Smooth muscle cell (in vitro differentiated cells): ENCODE measurements at regions not wholly inside any gene's neighbourhood (a gene's known extent, or its start where the extent isn't known, plus 50 kb on each side); places are given as distances from the start of the nearest gene placed in this dataset.

Experiments used
- DNase-seq: peaks from one replicate; lab custom pipeline; 2025; ENCODE audit not compliant: unreplicated experiment; lab: John Stamatoyannopoulos, UW
- H2AFZ ChIP-seq: fragments of 200-600 bp; sonication (generic); 2 replicates; pipeline ENCODE4 v1.6.0; 2016; ENCODE audit warnings: antibody characterized with exemption, low read depth, mild to moderate bottlenecking
- H3F3A ChIP-seq: fragments of 200-600 bp; sonication (generic); 2 replicates; pipeline ENCODE4 v1.6.0; 2017; ENCODE audit warnings: antibody characterized with exemption, low read depth
- H3K27ac ChIP-seq: fragments of 200-600 bp; sonication (generic); 2 replicates; pipeline ENCODE4 v1.5.1; 2016; ENCODE audit warnings: low read depth, mild to moderate bottlenecking
- H3K27me3 ChIP-seq: fragments of 200-600 bp; sonication (generic); 2 replicates; pipeline ENCODE4 v1.6.1; 2016; ENCODE audit warnings: low read depth, mild to moderate bottlenecking
- H3K36me3 ChIP-seq: fragments of 200-600 bp; sonication (generic); 2 replicates; pipeline ENCODE4 v1.5.1; 2016; ENCODE audit warnings: low read depth
- H3K4me1 ChIP-seq: fragments of 200-600 bp; sonication (generic); 2 replicates; pipeline ENCODE4 v1.5.1; 2016; ENCODE audit warnings: low read depth
- H3K4me2 ChIP-seq: fragments of 200-600 bp; sonication (generic); 2 replicates; pipeline ENCODE4 v1.6.0; 2016; ENCODE audit warnings: mild to moderate bottlenecking
- H3K4me3 ChIP-seq: fragments of 200-600 bp; sonication (generic); 2 replicates; pipeline ENCODE4 v1.5.1; 2016; ENCODE audit warnings: mild to moderate bottlenecking
- H3K79me2 ChIP-seq: fragments of 200-600 bp; sonication (generic); 2 replicates; pipeline ENCODE4 v1.6.0; 2016; ENCODE audit warnings: low read depth, mild to moderate bottlenecking
- H3K9ac ChIP-seq: fragments of 200-600 bp; sonication (generic); 2 replicates; pipeline ENCODE4 v1.6.0; 2016; ENCODE audit warnings: low read depth
- H3K9me3 ChIP-seq: fragments of 200-600 bp; sonication (generic); replicated peaks from 2 replicates; pipeline ENCODE4 v1.5.1; 2016; ENCODE audit warnings: low read depth
- H4K20me1 ChIP-seq: fragments of 200-600 bp; sonication (generic); 2 replicates; pipeline ENCODE4 v1.6.0; 2016; ENCODE audit warnings: low read depth
- CTCF ChIP-seq: fragments of 200-600 bp; sonication (generic); IDR thresholded peaks from 2 replicates; pipeline ENCODE4 v1.5.1; 2017; ENCODE audit warnings: borderline replicate concordance, mild to moderate bottlenecking, antibody characterized with exemption; ENCODE audit not compliant: insufficient read depth, poor library complexity, severe bottlenecking
- WGBS: methylation state at CpG from one replicate; pipeline ENCODE4 v1.1.7; 2016; ENCODE audit warnings: low lambda C conversion rate; 5-methylcytosine and 5-hydroxymethylcytosine counted together

GRCh38 chr3:181629029-181629428 lies 82.7 kb upstream of the SOX2 start:
- WGBS = 70% methylated on average over 1 of the region's 1 CpG
- H3K79me2 ChIP-seq = no peaks in the 10 kb centered on the region
- H3K4me1 ChIP-seq = peaks cover 8% of the 10 kb centered on the region
- H3K27me3 ChIP-seq = peaks cover 3% of the 10 kb centered on the region
- DNase-seq = no peak
- H4K20me1 ChIP-seq = no peaks in the 10 kb centered on the region
- H3K27ac ChIP-seq = no peak overlapping the region
- no peak overlapping the region for H3K4me3 ChIP-seq
- no peaks in the 10 kb centered on the region for H3K36me3 ChIP-seq
- H3F3A ChIP-seq = no peaks in the 10 kb centered on the region
- no peak overlapping the region for H2AFZ ChIP-seq
- no peak overlapping the region for H3K9ac ChIP-seq
- H3K9me3 ChIP-seq = no peaks in the 10 kb centered on the region
- TF ChIP-seq CTCF = no peak
- no peak overlapping the region for H3K4me2 ChIP-seq

- H3K27ac ChIP-seq = no peak overlapping the region
- no peaks in the 10 kb centered on the region for H4K20me1 ChIP-seq
- no peak for TF ChIP-seq CTCF
Measured at GRCh38 chr3:181628384-181628783, 83.3 kb upstream of the SOX2 start.

GRCh38 chr3:181626036-181626435 lies 85.7 kb upstream of the SOX2 start:
- H2AFZ ChIP-seq = no peak overlapping the region
- no peaks in the 10 kb centered on the region for H4K20me1 ChIP-seq
- H3K36me3 ChIP-seq = no peaks in the 10 kb centered on the region
- H3K4me2 ChIP-seq = no peak overlapping the region
- no peak for DNase-seq
- H3K27ac ChIP-seq = no peak overlapping the region
- no peaks in the 10 kb centered on the region for H3K79me2 ChIP-seq
- H3K9me3 ChIP-seq = no peaks in the 10 kb centered on the region
- 90% methylated on average over 1 of the region's 1 CpG for WGBS
- TF ChIP-seq CTCF = no peak
- H3K4me3 ChIP-seq = no peak overlapping the region
- H3K4me1 ChIP-seq = peaks cover 8% of the 10 kb centered on the region
- H3K9ac ChIP-seq = no peak overlapping the region
- H3K27me3 ChIP-seq = peaks cover 3% of the 10 kb centered on the region
- no peaks in the 10 kb centered on the region for H3F3A ChIP-seq

More at GRCh38 chr3:181628384-181628783, 83.3 kb upstream of the SOX2 start:
- H3K9ac ChIP-seq = no peak overlapping the region
- no peaks in the 10 kb centered on the region for H3K9me3 ChIP-seq
- no peaks in the 10 kb centered on the region for H3K36me3 ChIP-seq
- H3K4me3 ChIP-seq = no peak overlapping the region
- no peak for DNase-seq
- no peaks in the 10 kb centered on the region for H3K79me2 ChIP-seq
- H3K27me3 ChIP-seq = peaks cover 3% of the 10 kb centered on the region
- no peak overlapping the region for H3K4me2 ChIP-seq
- no peak overlapping the region for H2AFZ ChIP-seq
- H3F3A ChIP-seq = no peaks in the 10 kb centered on the region
- peaks cover 8% of the 10 kb centered on the region for H3K4me1 ChIP-seq

- WGBS = 61% methylated on average over 4 of the region's 4 CpGs
- no peak overlapping the region for H3K4me3 ChIP-seq
- H3K27ac ChIP-seq = no peak overlapping the region
- no peaks in the 10 kb centered on the region for H3K9me3 ChIP-seq
- no peak for DNase-seq
- no peaks in the 10 kb centered on the region for H3K79me2 ChIP-seq
- H3K27me3 ChIP-seq = peaks cover 3% of the 10 kb centered on the region
- H3K4me1 ChIP-seq = peaks cover 4% of the 10 kb centered on the region
- H3K36me3 ChIP-seq = no peaks in the 10 kb centered on the region
- no peaks in the 10 kb centered on the region for H4K20me1 ChIP-seq
- TF ChIP-seq CTCF = no peak
- H2AFZ ChIP-seq = no peak overlapping the region
- H3F3A ChIP-seq = no peaks in the 10 kb centered on the region
- no peak overlapping the region for H3K9ac ChIP-seq
- H3K4me2 ChIP-seq = peak overlapping the region; percentile 15
Measured at GRCh38 chr3:181623924-181624694, 87.6 kb upstream of the SOX2 start.
